Spleen (tissue), 7 donors: ENCODE measurements at regions not wholly inside any gene's neighbourhood (a gene's known extent, or its start where the extent isn't known, plus 50 kb on each side); places are given as distances from the start of the nearest gene placed in this dataset.

ENCODE experiments used
- CTCF ChIP-seq, 11 experiments: fragments of 200-600 bp in 7 of 11; fragments of 450-650 bp in 4 of 11; sonication (generic) in 4 of 11; IDR thresholded peaks in 8 of 11; conservative IDR thresholded peaks in 3 of 11; 1 replicate in 7 of 11; 2 replicates in 4 of 11; pipeline versions ENCODE4 v1.4.0 to v1.8.0; 2016 to 2021; ENCODE audit warnings: antibody characterized with exemption in 11 of 11, inconsistent platforms in 4 of 11, mild to moderate bottlenecking in 1 of 11
- POLR2A ChIP-seq, 3 donors: fragments of 450-650 bp; IDR thresholded peaks; one replicate each; pipeline ENCODE4 v1.5.1; 2017; ENCODE audit warnings: antibody characterized with exemption in 3 of 3, mild to moderate bottlenecking in 1 of 3
- donor health status: DM: no; HTN: no; CAD: no; lungs with moderate emphysema.
- donor health status: DM: no; HTN: no; CAD: no.
- donor health status: DM: no; HTN: no; CAD: no.

GRCh38 chr2:8437228-8437948, 244.5 kb upstream of the ID2 start:
- TF ChIP-seq CTCF (IDR thresholded peaks at IDR 0.05 in 8 of 11, conservative IDR thresholded peaks at IDR 0.05 in 3 of 11): no peak
- no peak for TF ChIP-seq POLR2A (IDR thresholded peaks at IDR 0.05)
